Activated naive CD8-positive, alpha-beta T cell treated with anti-CD3 and anti-CD28 coated beads, Interleukin-2, amount 10 ng/mL, durations not matched to agents 7 days and 5 days (primary cell): ENCODE measurements at regions not wholly inside any gene's neighbourhood (a gene's known extent, or its start where the extent isn't known, plus 50 kb on each side); places are given as distances from the start of the nearest gene placed in this dataset.
A peak's percentile ranks its signal among the peaks of the same experiment; 100 is the strongest.

Source experiments
- ATAC-seq: fragments of 150-1000 bp; cut with Tn5 transposase; one replicate; pipeline ENCODE4 v1.10.0; 2021; ENCODE audit warnings: low read depth, moderate library complexity
- POLR2A ChIA-PET: fragments of 350-600 bp; sonication (Branson Sonifier 250); formaldehyde crosslinking; loops from one replicate; lab custom pipeline; 2021; ENCODE audit warnings: antibody characterized with exemption; lab: Charles Lee
- DNase-seq: peaks from one replicate; pipeline ENCODE4 v3.0.0; 2021
- H3K27ac Mint-ChIP-seq: one replicate; pipeline ENCODE4 v1.8.0; 2022; ENCODE audit warnings: mild to moderate bottlenecking, mixed read lengths
- H3K27me3 Mint-ChIP-seq: one replicate; pipeline ENCODE4 v1.8.0; 2022; ENCODE audit warnings: mild to moderate bottlenecking, moderate library complexity, mixed read lengths
- H3K36me3 Mint-ChIP-seq: one replicate; pipeline ENCODE4 v1.8.0; 2021; ENCODE audit warnings: mild to moderate bottlenecking, mixed read lengths
- H3K4me1 Mint-ChIP-seq: one replicate; pipeline ENCODE4 v1.8.0; 2021; ENCODE audit warnings: mixed read lengths
- H3K4me3 Mint-ChIP-seq: one replicate; pipeline ENCODE4 v1.8.0; 2022; ENCODE audit warnings: mild to moderate bottlenecking, moderate library complexity, mixed read lengths
- H3K9me3 Mint-ChIP-seq: one replicate; pipeline ENCODE4 v1.8.0; 2021; ENCODE audit warnings: mixed read lengths

- no peaks in the 10 kb centered on the region for H3K9me3 Mint-ChIP-seq
- no peaks in the 10 kb centered on the region for H3K27me3 Mint-ChIP-seq
- POLR2A ChIA-PET = interaction anchor here (1.0 kb wide), 1 partner anchor 114 kb away, joined by 3 read pairs; no protein-coding TSS in a partner anchor
- H3K4me1 Mint-ChIP-seq = peaks cover 31% of the 10 kb centered on the region
- H3K4me3 Mint-ChIP-seq = no peak overlapping the region
- ATAC-seq (no peak), DNase-seq (no peak)
- H3K27ac Mint-ChIP-seq = no peak overlapping the region
- H3K36me3 Mint-ChIP-seq = peaks cover 15% of the 10 kb centered on the region
Measured at GRCh38 chr11:35064114-35064800, 74.7 kb upstream of the CD44 start.

GRCh38 chr11:35065566-35065965 is 73.4 kb upstream of the CD44 start:
- DNase-seq = no peak
- peaks cover 10% of the 10 kb centered on the region for H3K9me3 Mint-ChIP-seq
- H3K4me3 Mint-ChIP-seq = no peak overlapping the region
- peaks cover 25% of the 10 kb centered on the region for H3K36me3 Mint-ChIP-seq
- H3K27ac Mint-ChIP-seq = no peak overlapping the region
- POLR2A ChIA-PET = interaction anchor here (0.6 kb wide), 1 partner anchor 161 kb away, joined by 3 read pairs; no protein-coding TSS in a partner anchor
- H3K4me1 Mint-ChIP-seq = peaks cover 24% of the 10 kb centered on the region
- no peak for ATAC-seq
- H3K27me3 Mint-ChIP-seq = no peaks in the 10 kb centered on the region

GRCh38 chr11:35066030-35066429 is 72.9 kb upstream of the CD44 start:
- Mint-ChIP-seq H3K36me3 (peaks cover 29% of the 10 kb centered on the region), H3K27me3 (no peaks in the 10 kb centered on the region), H3K4me3 (no peak overlapping the region), H3K4me1 (peaks cover 24% of the 10 kb centered on the region), H3K27ac (peak overlapping the region; percentile 26), H3K9me3 (peaks cover 10% of the 10 kb centered on the region)
- no peak for ATAC-seq
- DNase-seq = no peak
- POLR2A ChIA-PET = interaction anchor here (1.6 kb wide), 1 partner anchor 15 kb away, joined by 6 read pairs; no protein-coding TSS in a partner anchor

- H3K27ac Mint-ChIP-seq = peak overlapping the region; percentile 31
- no peaks in the 10 kb centered on the region for H3K27me3 Mint-ChIP-seq
- ATAC-seq = peak; percentile 67
- DNase-seq = no peak
- peaks cover 10% of the 10 kb centered on the region for H3K9me3 Mint-ChIP-seq
- POLR2A ChIA-PET = interaction anchor here (0.6 to 1.6 kb wide), 4 partner anchors 16 to 80 kb away, joined by 3 to 6 read pairs (median 3); no protein-coding TSS in a partner anchor
- H3K4me1 Mint-ChIP-seq = peaks cover 24% of the 10 kb centered on the region
- peak overlapping the region; percentile 6 for H3K4me3 Mint-ChIP-seq
- peaks cover 30% of the 10 kb centered on the region for H3K36me3 Mint-ChIP-seq
Measured at GRCh38 chr11:35066783-35067423, 72.1 kb upstream of the CD44 start.

- Mint-ChIP-seq H3K4me3 (no peak overlapping the region), H3K36me3 (peaks cover 39% of the 10 kb centered on the region), H3K4me1 (peaks cover 30% of the 10 kb centered on the region), H3K27me3 (no peaks in the 10 kb centered on the region), H3K27ac (no peak overlapping the region), H3K9me3 (peaks cover 13% of the 10 kb centered on the region)
- POLR2A ChIA-PET = interaction anchor here (0.7 kb wide), 1 partner anchor 70 kb away, joined by 3 read pairs; no protein-coding TSS in a partner anchor
- ATAC-seq = no peak
- no peak for DNase-seq
Measured at GRCh38 chr11:35071722-35072121, 67.2 kb upstream of the CD44 start.

GRCh38 chr11:35073691-35074419 is 65.1 kb upstream of the CD44 start:
- Mint-ChIP-seq H3K4me3 (no peak overlapping the region), H3K27ac (no peak overlapping the region), H3K36me3 (peaks cover 31% of the 10 kb centered on the region), H3K27me3 (no peaks in the 10 kb centered on the region), H3K4me1 (peaks cover 37% of the 10 kb centered on the region), H3K9me3 (peaks cover 13% of the 10 kb centered on the region)
- POLR2A ChIA-PET = no interaction called here
- DNase-seq (no peak), ATAC-seq (no peak)

GRCh38 chr11:35076201-35077100 is 62.5 kb upstream of the CD44 start:
- POLR2A ChIA-PET = interaction anchor here (0.7 to 1.4 kb wide), 2 partner anchors 63 to 91 kb away, joined by 3 to 6 read pairs; partner anchors contain the start of gene CD44
- peak overlapping the region; percentile 51 for H3K4me3 Mint-ChIP-seq
- H3K27ac Mint-ChIP-seq = peak overlapping the region; percentile 97
- H3K27me3 Mint-ChIP-seq = no peaks in the 10 kb centered on the region
- H3K36me3 Mint-ChIP-seq = peaks cover 27% of the 10 kb centered on the region
- peaks cover 9% of the 10 kb centered on the region for H3K9me3 Mint-ChIP-seq
- ATAC-seq (no peak), DNase-seq (no peak)
- peaks cover 57% of the 10 kb centered on the region for H3K4me1 Mint-ChIP-seq

- Mint-ChIP-seq H3K4me3 (peak overlapping the region; percentile 81), H3K27ac (peak overlapping the region; percentile 97), H3K4me1 (peaks cover 66% of the 10 kb centered on the region), H3K9me3 (peaks cover 9% of the 10 kb centered on the region), H3K27me3 (no peaks in the 10 kb centered on the region), H3K36me3 (peaks cover 28% of the 10 kb centered on the region)
- POLR2A ChIA-PET = interaction anchor here (0.5 to 1.9 kb wide), 14 partner anchors 10 to 88 kb away, joined by 3 to 15 read pairs (median 4); partner anchors contain the start of gene CD44
- no peak for DNase-seq
- peak; percentile 66 for ATAC-seq
Measured at GRCh38 chr11:35077709-35078469, 61.1 kb upstream of the CD44 start.

- Mint-ChIP-seq H3K27me3 (no peaks in the 10 kb centered on the region), H3K27ac (peak overlapping the region; percentile 97), H3K9me3 (peaks cover 8% of the 10 kb centered on the region), H3K4me1 (peaks cover 68% of the 10 kb centered on the region), H3K4me3 (peak overlapping the region; percentile 81), H3K36me3 (peaks cover 25% of the 10 kb centered on the region)
- no peak for ATAC-seq
- POLR2A ChIA-PET = interaction anchor here (0.5 to 1.9 kb wide), 15 partner anchors 11 to 87 kb away, joined by 3 to 15 read pairs (median 4); partner anchors contain the start of gene CD44
- peak; percentile 53 for DNase-seq
Measured at GRCh38 chr11:35078470-35078735, 60.6 kb upstream of the CD44 start.

GRCh38 chr11:35079611-35080010 is 59.4 kb upstream of the CD44 start:
- POLR2A ChIA-PET = interaction anchor here (1.0 to 1.7 kb wide), 2 partner anchors 59 to 95 kb away, joined by 3 to 11 read pairs; partner anchors contain the start of gene CD44
- no peak for ATAC-seq
- Mint-ChIP-seq H3K27ac (peak overlapping the region; percentile 46), H3K27me3 (no peaks in the 10 kb centered on the region), H3K4me1 (peaks cover 77% of the 10 kb centered on the region), H3K4me3 (no peak overlapping the region), H3K36me3 (peaks cover 21% of the 10 kb centered on the region), H3K9me3 (peaks cover 6% of the 10 kb centered on the region)
- DNase-seq = no peak

- H3K36me3 Mint-ChIP-seq = peaks cover 21% of the 10 kb centered on the region
- H3K27me3 Mint-ChIP-seq = no peaks in the 10 kb centered on the region
- peaks cover 8% of the 10 kb centered on the region for H3K9me3 Mint-ChIP-seq
- H3K4me1 Mint-ChIP-seq = peaks cover 76% of the 10 kb centered on the region
- ATAC-seq (peak; percentile 82), DNase-seq (peak; percentile 80)
- H3K4me3 Mint-ChIP-seq = peak overlapping the region; percentile 79
- POLR2A ChIA-PET = interaction anchor here (0.9 to 4.9 kb wide), 10 partner anchors 24 to 92 kb away, joined by 3 to 50 read pairs (median 8); partner anchors contain the start of gene CD44
- H3K27ac Mint-ChIP-seq = peak overlapping the region; percentile 90
Measured at GRCh38 chr11:35082321-35083180, 56.4 kb upstream of the CD44 start.
